Mesothelial cell of epicardium (in vitro differentiated cells): ENCODE measurements at regions not wholly inside any gene's neighbourhood (a gene's known extent, or its start where the extent isn't known, plus 50 kb on each side); places are given as distances from the start of the nearest gene placed in this dataset.

Experiments used
- DNase-seq, 2 experiments: peaks; one replicate each; pipeline ENCODE4 v3.0.0; 2021; ENCODE audit warnings: low spot score in 2 of 2; ENCODE audit not compliant: unreplicated experiment in 2 of 2
- H3K27ac Mint-ChIP-seq: 2 replicates; pipeline ENCODE4 v1.8.0; 2021; ENCODE audit warnings: mixed read lengths
- H3K27me3 Mint-ChIP-seq: 2 replicates; pipeline ENCODE4 v1.8.0; 2021; ENCODE audit warnings: low read depth, mixed read lengths
- H3K36me3 Mint-ChIP-seq: 2 replicates; pipeline ENCODE4 v1.8.0; 2021; ENCODE audit warnings: mixed read lengths
- H3K4me1 Mint-ChIP-seq: 2 replicates; pipeline ENCODE4 v1.8.0; 2021; ENCODE audit warnings: mixed read lengths
- H3K4me3 Mint-ChIP-seq: 2 replicates; pipeline ENCODE4 v1.8.0; 2021; ENCODE audit warnings: mild to moderate bottlenecking, moderate library complexity, mixed read lengths
- H3K9me3 Mint-ChIP-seq: 2 replicates; pipeline ENCODE4 v1.8.0; 2021; ENCODE audit warnings: mixed read lengths
- CTCF ChIP-seq: fragments of 200-600 bp; sonication (generic); IDR thresholded peaks from one replicate; pipeline ENCODE4 v1.5.0; 2021; ENCODE audit warnings: antibody characterized with exemption; ENCODE audit not compliant: unreplicated experiment

GRCh38 chr2:219989744-219990143 lies 362.3 kb downstream of the SLC4A3 start:
- no peak overlapping the region for H3K27ac Mint-ChIP-seq
- no peaks in the 10 kb centered on the region for H3K27me3 Mint-ChIP-seq
- H3K4me1 Mint-ChIP-seq = peaks cover 12% of the 10 kb centered on the region
- no peak overlapping the region for H3K4me3 Mint-ChIP-seq
- no peaks in the 10 kb centered on the region for H3K36me3 Mint-ChIP-seq
- DNase-seq = no peak
- peaks cover 6% of the 10 kb centered on the region for H3K9me3 Mint-ChIP-seq
- no peak for TF ChIP-seq CTCF

DNA sequence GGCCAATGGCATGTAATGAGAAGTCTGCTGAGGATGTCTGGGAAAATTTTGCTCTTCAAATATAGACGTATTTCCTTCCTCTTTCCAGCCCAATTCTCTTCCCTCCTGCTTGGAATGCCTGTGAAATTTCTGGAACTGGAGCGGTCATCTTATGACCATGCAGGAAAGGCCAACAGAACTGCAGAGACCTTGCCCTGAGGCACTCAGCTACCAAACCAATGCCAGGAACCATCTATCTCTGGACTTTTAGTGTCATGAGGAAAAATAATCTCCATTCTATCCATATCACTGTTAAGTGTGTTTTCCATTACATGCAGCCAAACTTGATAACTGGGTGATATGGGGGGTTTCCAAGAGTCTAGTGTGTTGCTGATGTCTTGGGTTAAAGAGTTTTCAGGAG lies 363.7 kb downstream of the SLC4A3 start:
- Mint-ChIP-seq H3K9me3 (peaks cover 6% of the 10 kb centered on the region), H3K4me3 (no peak overlapping the region), H3K4me1 (peaks cover 12% of the 10 kb centered on the region), H3K27me3 (no peaks in the 10 kb centered on the region), H3K36me3 (no peaks in the 10 kb centered on the region), H3K27ac (no peak overlapping the region)
- TF ChIP-seq CTCF = no peak
- DNase-seq = no peak

DNA sequence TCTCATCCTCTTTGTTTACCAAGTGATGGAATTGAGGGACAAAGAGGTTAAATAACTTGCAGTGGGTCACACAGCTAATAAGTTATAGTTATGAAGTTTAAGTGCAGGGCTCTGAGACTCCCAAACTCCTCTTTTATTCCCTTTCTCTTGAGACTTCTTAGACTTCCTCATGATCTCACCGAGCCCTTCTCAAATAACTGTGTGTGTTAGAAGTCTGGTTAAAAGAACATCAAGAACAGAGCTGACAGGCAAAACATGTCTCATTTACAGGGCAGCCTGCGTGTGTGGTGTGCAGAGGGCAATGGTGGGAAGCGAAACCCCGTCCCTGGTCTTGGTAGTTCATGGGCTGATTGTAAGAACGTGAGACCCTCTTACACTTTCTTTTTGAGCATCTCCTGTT lies 368.0 kb downstream of the SLC4A3 start:
- H3K27me3 Mint-ChIP-seq = no peaks in the 10 kb centered on the region

GRCh38 chr2:219995991-219996765 lies 368.7 kb downstream of the SLC4A3 start:
- Mint-ChIP-seq H3K9me3 (peaks cover 9% of the 10 kb centered on the region), H3K36me3 (no peaks in the 10 kb centered on the region), H3K27ac (no peak overlapping the region), H3K27me3 (no peaks in the 10 kb centered on the region), H3K4me1 (peaks cover 11% of the 10 kb centered on the region), H3K4me3 (no peak overlapping the region)
- DNase-seq = no peak
- no peak for TF ChIP-seq CTCF

More for the DNA sequence above, 368.0 kb downstream of the SLC4A3 start:
- no peak for TF ChIP-seq CTCF
- Mint-ChIP-seq H3K9me3 (peaks cover 11% of the 10 kb centered on the region), H3K36me3 (no peaks in the 10 kb centered on the region), H3K4me3 (no peak overlapping the region), H3K4me1 (peaks cover 7% of the 10 kb centered on the region), H3K27ac (no peak overlapping the region)
- no peak for DNase-seq

GRCh38 chr2:219997341-219997851 lies 370.0 kb downstream of the SLC4A3 start:
- peaks cover 22% of the 10 kb centered on the region for H3K4me1 Mint-ChIP-seq
- peak; percentile 46 to 74 for DNase-seq
- TF ChIP-seq CTCF = peak; percentile 61
- no peaks in the 10 kb centered on the region for H3K27me3 Mint-ChIP-seq
- H3K36me3 Mint-ChIP-seq = no peaks in the 10 kb centered on the region
- H3K4me3 Mint-ChIP-seq = no peak overlapping the region
- H3K9me3 Mint-ChIP-seq = peaks cover 8% of the 10 kb centered on the region
- no peak overlapping the region for H3K27ac Mint-ChIP-seq
